Fibroblast of pulmonary artery (primary cell): ENCODE measurements at regions not wholly inside any gene's neighbourhood (a gene's known extent, or its start where the extent isn't known, plus 50 kb on each side); places are given as distances from the start of the nearest gene placed in this dataset.

Experiments used
- DNase-seq: peaks from one replicate; pipeline ENCODE4 v3.0.0-alpha.2; 2010; ENCODE audit warnings: low read depth
- H3K4me3 ChIP-seq: replicated peaks from 2 replicates; pipeline ENCODE4 v1.5.1; 2011; ENCODE audit warnings: low read depth, mild to moderate bottlenecking, control low read depth, low read length, moderate library complexity
- TF ChIP-seq, protein P1 (sequence below): IDR thresholded peaks from 2 replicates; pipeline ENCODE4 v1.5.1; 2011; ENCODE audit warnings: mild to moderate bottlenecking, control low read depth, low read length, inconsistent platforms; ENCODE audit errors: missing control alignments

DNA sequence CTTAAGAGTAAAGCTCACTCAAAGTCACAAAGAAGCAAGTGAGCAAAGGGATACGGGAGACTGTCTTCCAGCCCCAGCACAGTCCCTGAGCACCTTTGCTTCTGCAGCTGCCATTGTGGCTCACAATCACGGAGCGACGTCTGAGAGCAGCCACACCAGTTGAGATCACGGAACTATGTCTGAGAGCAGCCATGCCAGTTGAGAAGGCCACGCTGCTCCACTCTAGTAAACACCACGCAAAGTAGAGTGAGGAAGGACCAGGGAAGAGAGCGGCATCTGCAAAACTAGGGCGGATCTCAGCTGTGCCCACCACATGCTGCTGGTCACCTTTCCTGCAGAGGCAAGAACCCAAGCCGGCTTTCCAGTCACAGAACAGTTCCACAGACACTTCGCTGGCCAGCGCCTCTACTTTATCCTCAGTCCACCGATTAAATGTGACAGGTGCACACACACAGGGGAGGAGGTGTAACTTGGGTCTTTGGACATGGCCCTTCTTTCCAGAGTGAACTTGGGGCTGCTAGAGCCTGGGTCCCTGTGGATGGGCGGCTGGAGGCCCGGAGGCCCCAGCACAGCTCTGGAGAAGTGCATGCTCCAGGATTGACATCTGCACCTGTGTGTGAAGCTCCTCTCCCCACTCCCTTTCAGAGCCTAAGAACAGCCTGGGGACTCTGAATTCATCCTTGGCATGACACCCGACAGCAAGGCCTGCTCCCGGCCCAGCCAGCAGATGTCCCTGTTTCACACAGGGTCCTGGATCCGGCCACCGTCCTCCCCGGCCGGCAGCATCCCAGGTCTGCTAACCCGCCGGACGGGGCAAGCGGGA, 324.9 kb upstream of the IRX4 start:
- TF ChIP-seq, protein P1, sequence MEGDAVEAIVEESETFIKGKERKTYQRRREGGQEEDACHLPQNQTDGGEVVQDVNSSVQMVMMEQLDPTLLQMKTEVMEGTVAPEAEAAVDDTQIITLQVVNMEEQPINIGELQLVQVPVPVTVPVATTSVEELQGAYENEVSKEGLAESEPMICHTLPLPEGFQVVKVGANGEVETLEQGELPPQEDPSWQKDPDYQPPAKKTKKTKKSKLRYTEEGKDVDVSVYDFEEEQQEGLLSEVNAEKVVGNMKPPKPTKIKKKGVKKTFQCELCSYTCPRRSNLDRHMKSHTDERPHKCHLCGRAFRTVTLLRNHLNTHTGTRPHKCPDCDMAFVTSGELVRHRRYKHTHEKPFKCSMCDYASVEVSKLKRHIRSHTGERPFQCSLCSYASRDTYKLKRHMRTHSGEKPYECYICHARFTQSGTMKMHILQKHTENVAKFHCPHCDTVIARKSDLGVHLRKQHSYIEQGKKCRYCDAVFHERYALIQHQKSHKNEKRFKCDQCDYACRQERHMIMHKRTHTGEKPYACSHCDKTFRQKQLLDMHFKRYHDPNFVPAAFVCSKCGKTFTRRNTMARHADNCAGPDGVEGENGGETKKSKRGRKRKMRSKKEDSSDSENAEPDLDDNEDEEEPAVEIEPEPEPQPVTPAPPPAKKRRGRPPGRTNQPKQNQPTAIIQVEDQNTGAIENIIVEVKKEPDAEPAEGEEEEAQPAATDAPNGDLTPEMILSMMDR = peak; percentile 8
- H3K4me3 ChIP-seq = no peak overlapping the region
- peak; percentile 1 for DNase-seq

DNA sequence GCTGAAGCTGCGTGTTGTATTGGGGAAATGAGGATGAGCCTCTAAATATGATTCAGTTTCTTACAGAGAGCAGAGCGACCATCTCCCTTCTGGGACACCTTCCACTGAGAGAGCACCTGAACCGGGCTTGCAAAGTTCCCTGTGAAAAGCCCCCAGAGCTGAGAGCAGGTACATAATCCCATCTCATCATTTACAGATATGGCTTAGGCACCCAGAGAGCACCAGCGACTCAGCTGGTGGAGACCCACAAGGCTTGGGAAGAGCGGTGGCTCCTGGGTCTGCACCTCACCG, 324.3 kb upstream of the IRX4 start:
- DNase-seq = no peak
- H3K4me3 ChIP-seq = no peak overlapping the region
- TF ChIP-seq, protein P1 = no peak

DNA sequence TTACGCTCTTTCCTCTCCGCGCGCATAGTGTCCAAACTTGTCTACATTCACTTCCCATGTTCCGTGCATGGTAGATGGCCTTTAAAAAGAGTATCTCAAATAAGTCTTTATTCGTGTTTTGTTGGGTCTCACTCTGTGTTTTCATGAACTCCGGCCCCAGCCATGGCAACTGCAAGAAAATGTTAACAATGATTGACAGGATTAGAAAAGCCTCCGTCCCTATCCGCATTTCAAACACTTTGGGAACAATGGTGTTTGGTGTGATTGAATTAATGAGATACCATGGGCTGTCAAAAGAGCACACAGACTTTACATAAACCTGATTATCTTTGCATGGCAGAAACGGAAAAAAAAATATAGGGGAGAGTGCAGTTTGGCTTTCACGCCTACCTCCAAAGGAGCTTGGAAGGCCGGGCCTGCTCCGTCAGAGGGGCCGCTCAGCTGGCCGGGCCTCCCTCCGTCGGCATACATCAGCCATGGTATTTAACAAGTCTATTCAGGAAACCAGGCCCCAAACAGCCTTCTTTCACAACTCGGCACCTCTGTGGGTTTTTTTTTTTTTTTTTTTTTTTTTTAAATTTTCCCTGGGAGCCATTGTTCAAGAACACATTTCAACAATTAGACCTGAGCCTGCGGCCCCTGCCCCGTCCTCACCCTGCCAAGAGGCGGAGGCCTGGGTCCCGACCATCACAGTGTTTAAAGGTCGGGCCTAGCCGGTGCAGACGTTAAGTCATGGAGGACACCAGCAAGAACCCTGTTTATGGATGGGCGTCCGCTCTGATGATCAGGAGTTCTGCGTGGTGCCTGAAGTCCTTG, 323.8 kb upstream of the IRX4 start:
- no peak overlapping the region for H3K4me3 ChIP-seq
- no peak for DNase-seq
- TF ChIP-seq, protein P1 = no peak

DNA sequence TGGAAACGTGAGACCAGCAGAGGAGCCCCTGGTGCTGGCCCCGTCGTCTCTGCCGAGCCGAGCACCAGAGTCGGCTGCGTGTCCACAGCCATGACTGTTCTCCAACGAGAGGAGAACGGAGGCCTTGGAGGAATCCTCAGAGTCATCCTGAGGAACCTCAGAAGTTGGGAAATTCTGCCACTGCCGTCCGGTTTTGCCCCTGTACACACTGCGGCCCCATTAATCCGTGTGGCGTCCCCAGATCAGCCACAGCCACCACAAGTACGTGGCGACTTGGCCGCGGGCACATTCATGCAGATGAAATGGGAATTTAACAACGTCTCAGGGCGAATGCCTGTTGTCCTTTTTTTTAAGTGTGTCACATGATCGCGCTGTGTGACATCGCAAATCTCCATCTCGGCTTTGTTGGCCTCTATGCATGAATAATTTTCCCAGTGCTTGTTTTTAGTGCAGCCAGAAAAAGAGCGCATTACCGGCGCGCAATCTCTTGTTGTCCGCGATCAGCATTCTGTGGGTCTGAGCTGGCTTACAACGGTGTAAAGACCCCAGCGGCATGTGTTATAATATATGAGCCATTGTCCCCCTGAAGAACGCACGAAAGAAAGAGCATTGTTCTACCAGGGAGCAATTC, 323.0 kb upstream of the IRX4 start:
- H3K4me3 ChIP-seq = no peak overlapping the region
- no peak for DNase-seq
- TF ChIP-seq, protein P1 = no peak

DNA sequence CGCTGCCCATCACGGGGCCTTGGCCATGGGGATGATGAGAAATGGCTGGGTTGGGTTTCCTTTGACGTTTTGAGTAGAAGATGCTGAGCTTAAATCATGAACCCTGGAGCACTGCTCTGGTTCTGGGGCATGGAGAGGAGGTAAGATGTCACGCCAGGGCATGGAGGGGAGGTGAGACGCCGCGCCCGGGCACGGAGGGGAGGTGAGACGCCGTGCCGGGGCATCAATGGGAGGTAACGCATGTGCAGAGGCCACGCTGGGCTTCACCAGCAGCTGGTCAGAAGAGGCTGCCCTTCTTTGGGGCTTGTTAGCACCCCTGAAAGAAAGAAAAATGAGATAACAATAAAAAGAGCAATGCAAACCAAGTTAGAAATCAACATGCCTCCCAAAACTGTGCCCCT, 322.5 kb upstream of the IRX4 start:
- TF ChIP-seq, protein P1 = no peak

DNA sequence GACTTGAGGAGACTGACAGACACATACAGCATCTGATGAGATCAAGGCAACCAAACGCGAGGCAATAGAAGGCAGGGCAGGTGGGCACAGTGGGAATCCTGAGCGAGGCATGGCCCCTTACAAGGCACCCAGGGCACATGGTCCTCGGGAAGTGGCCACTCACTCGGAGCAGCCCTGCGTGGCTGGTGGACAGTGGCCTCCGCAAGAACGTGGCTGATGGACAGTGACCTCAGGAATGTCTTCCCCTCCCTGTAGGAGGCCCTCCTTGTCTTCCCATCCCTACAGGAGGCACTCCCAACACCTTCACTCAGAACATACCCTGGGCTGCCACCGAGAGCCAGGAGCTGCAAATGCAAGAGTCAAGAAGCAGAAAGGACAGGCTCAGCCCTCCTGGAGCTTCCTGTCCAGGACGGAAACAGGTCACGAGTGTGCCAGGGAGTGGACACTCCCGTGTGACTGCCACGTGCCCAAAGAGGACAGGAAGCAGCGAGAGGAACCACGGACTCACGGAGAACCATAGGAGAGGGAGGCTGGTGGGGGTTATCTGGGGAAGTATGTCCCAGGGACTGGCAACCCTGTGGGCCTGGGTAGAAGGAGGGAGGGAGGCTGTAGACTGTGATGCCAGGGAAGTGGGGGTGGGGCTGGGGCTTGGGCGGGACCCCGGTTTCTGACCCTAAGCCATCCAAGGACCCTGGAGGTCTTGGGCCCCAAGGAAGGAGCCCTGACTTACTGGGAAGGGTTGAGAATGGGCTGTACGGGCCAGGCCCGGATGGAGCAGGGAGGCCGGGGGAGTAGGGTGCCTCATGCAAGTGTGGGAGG, 321.9 kb upstream of the IRX4 start:
- no peak overlapping the region for H3K4me3 ChIP-seq
- TF ChIP-seq, protein P1 = no peak
- no peak for DNase-seq

More for the DNA sequence above, 322.5 kb upstream of the IRX4 start:
- no peak for DNase-seq
- no peak overlapping the region for H3K4me3 ChIP-seq
